HepG2 (cell line): ENCODE measurements at regions not wholly inside any gene's neighbourhood (a gene's known extent, or its start where the extent isn't known, plus 50 kb on each side); places are given as distances from the start of the nearest gene placed in this dataset.

Experiments
- ATAC-seq: fragments of 200-7000 bp; cut with Tn5 transposase; 3 replicates; pipeline ENCODE4 v1.9.1; 2020; ENCODE audit warnings: mild to moderate bottlenecking, moderate library complexity
- BruUV-seq: library from RNA; stranded (reverse); fragments of 400-500 nt; replicated peaks from 2 replicates; lab custom pipeline; 2021; lab: Mats Ljungman, UMichigan
- CTCF ChIA-PET: fragments of 300-600 bp; formaldehyde crosslinking; extraction: SDS; loops from one replicate; lab custom pipeline; 2021; ENCODE audit warnings: low total read pairs, inconsistent platforms, low intra/inter-chr PET ratio; lab: Yijun Ruan, JAX
- POLR2A ChIA-PET: fragments of 350-600 bp; sonication (Branson Sonifier 250); formaldehyde crosslinking; loops from one replicate; lab custom pipeline; 2020; ENCODE audit warnings: antibody characterized with exemption, inconsistent platforms; lab: Yijun Ruan, JAX
- DNase-seq: peaks from one replicate; pipeline ENCODE4 v3.0.0-alpha.2; 2015; ENCODE audit warnings: low spot score
- FAIRE-seq: peaks from 3 replicates; lab custom pipeline; 2011; peaks lifted over from hg19 to GRCh38; lab: Jason Lieb, UNC
- H2AFZ ChIP-seq: one replicate; pipeline ENCODE4 v1.6.1; 2011; ENCODE audit warnings: low read length, inconsistent platforms
- H3K27ac ChIP-seq: fragments of 300-600 bp; 3 replicates; pipeline ENCODE4 v1.8.0; 2011; ENCODE audit warnings: mixed run types, mild to moderate bottlenecking, mixed read lengths, low read length, inconsistent platforms; ENCODE audit not compliant: insufficient read depth; ENCODE audit errors: extremely low read length
- H3K27me3 ChIP-seq, 2 experiments: fragments of 200-600 bp in 1 of 2; 2 replicates in 1 of 2; 3 replicates in 1 of 2; pipeline versions ENCODE4 v1.6.0 to v1.8.0; 2011; ENCODE audit warnings: low read length in 2 of 2, mild to moderate bottlenecking in 2 of 2, moderate library complexity in 2 of 2, inconsistent platforms in 1 of 2; ENCODE audit not compliant: insufficient read depth in 2 of 2, control insufficient read depth in 1 of 2
- H3K36me3 ChIP-seq, 2 experiments: fragments of 200-600 bp in 1 of 2; replicated peaks in 1 of 2; 2 replicates in 1 of 2; 3 replicates in 1 of 2; pipeline versions ENCODE4 v1.5.1 to v1.8.0; 2011; ENCODE audit warnings: low read length in 2 of 2, inconsistent platforms in 1 of 2; ENCODE audit not compliant: insufficient read depth in 2 of 2, control insufficient read depth in 1 of 2
- H3K4me1 ChIP-seq: 2 replicates; pipeline ENCODE4 v1.5.1; 2012; ENCODE audit warnings: low read length, inconsistent platforms; ENCODE audit not compliant: insufficient read depth
- H3K4me2 ChIP-seq: 2 replicates; pipeline ENCODE4 v1.6.0; 2011; ENCODE audit warnings: low read depth, low read length, inconsistent platforms
- H3K4me3 ChIP-seq, 3 experiments: fragments of 200-600 bp in 1 of 3; sonication (generic), shearing (Covaris generic) in 1 of 3; replicated peaks in 1 of 3; 2 replicates each; pipeline ENCODE4 v1.5.1; 2011 to 2016; ENCODE audit warnings: low read length in 3 of 3, inconsistent platforms in 2 of 3, low read depth in 2 of 3, mild to moderate bottlenecking in 2 of 3, control low read depth in 1 of 3, mixed read lengths in 1 of 3; ENCODE audit not compliant: insufficient read depth in 1 of 3
- H3K79me2 ChIP-seq: one replicate; pipeline ENCODE4 v1.6.1; 2011; ENCODE audit warnings: low read length, inconsistent platforms; ENCODE audit not compliant: insufficient read depth
- H3K9ac ChIP-seq: 2 replicates; pipeline ENCODE4 v1.6.0; 2011; ENCODE audit warnings: mild to moderate bottlenecking, low read depth, low read length, inconsistent platforms; ENCODE audit not compliant: insufficient read depth
- H3K9me3 ChIP-seq: 2 replicates; pipeline ENCODE4 v1.5.1; 2012; ENCODE audit warnings: mild to moderate bottlenecking, low read length
- H4K20me1 ChIP-seq: 2 replicates; pipeline ENCODE4 v1.6.0; 2011; ENCODE audit warnings: inconsistent platforms, mild to moderate bottlenecking, low read length, moderate library complexity; ENCODE audit not compliant: insufficient read depth
- BATF2 ChIP-seq: sonication (generic); formaldehyde crosslinking; IDR thresholded peaks from 2 replicates; pipeline ENCODE4 v1.8.0; 2022; ENCODE audit warnings: mild to moderate bottlenecking, missing genetic modification reagents, moderate library complexity
- EP300 ChIP-seq, 3 experiments: sonication (generic) in 1 of 3; formaldehyde crosslinking in 1 of 3; IDR thresholded peaks; 2 replicates each; pipeline versions ENCODE4 v1.5.1 to v1.6.1; 2011 to 2020; ENCODE audit warnings: low read depth in 2 of 3, low read length in 2 of 3, borderline replicate concordance in 1 of 3, improper control_type of control experiment in 1 of 3, mild to moderate bottlenecking in 1 of 3, missing genetic modification reagents in 1 of 3, moderate library complexity in 1 of 3
- HBP1 ChIP-seq: IDR thresholded peaks from 2 replicates; pipeline ENCODE4 v1.6.1; 2016; ENCODE audit warnings: low read depth, control low read depth
- SALL2 ChIP-seq: sonication (generic); formaldehyde crosslinking; IDR thresholded peaks from 2 replicates; pipeline ENCODE4 v1.8.1; 2023; ENCODE audit warnings: mild to moderate bottlenecking, missing genetic modification reagents, inconsistent platforms
- SETDB1 ChIP-seq: sonication (generic); formaldehyde crosslinking; IDR thresholded peaks from 2 replicates; pipeline ENCODE4 v1.5.1; 2020; ENCODE audit warnings: missing genetic modification reagents, mild to moderate bottlenecking, borderline replicate concordance
- ZSCAN31 ChIP-seq: sonication (generic); formaldehyde crosslinking; IDR thresholded peaks from 2 replicates; pipeline ENCODE4 v1.5.0; 2020; ENCODE audit warnings: low read depth, mild to moderate bottlenecking, missing genetic modification reagents
- WGBS: methylation state at CpG from one replicate; pipeline ENCODE4 v1.1.6; 2017; ENCODE audit warnings: low lambda C conversion rate; 5-methylcytosine and 5-hydroxymethylcytosine counted together
- in situ Hi-C: cut with HindIII; loops from 2 replicates; pipeline ENCODE4 v1.10.0; 2017; ENCODE audit warnings: low pct_unique_long_range_greater_than_20kb; ENCODE audit not compliant: extremely low pct_ligation_motif_present
- intact Hi-C: fragments of 100-400 bp; cut with micrococcal nuclease; formaldehyde crosslinking; loops from one replicate; pipeline ENCODE4 v1.10.0; 2022; ENCODE audit not compliant: unreplicated experiment
- TF ChIP-seq, protein P1 (sequence below): IDR thresholded peaks from 2 replicates; pipeline ENCODE4 v1.4.0; 2020; ENCODE audit warnings: mild to moderate bottlenecking, missing genetic modification reagents

DNA sequence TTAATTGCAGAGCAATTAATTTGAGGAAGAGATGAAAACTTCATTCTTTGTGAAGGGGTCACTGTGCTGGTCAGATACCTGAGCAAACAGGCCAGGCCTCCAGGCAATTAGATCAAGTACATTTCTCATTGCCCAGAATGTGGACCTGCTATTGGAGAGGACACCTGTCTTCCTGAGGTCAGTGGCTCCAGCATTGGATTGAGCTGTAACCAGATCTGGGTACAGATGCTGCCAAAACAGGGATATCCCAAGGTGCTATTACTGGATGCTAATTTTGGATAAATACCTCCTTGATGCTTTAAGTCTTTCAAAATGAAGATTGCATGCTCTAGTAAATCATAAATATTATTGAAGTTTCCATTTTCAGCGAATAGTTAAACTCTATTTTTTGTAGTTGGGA is 131.5 kb downstream of the FAM161A start:
- intact Hi-C loops (no loop called here), in situ Hi-C loops (no loop called here)
- Histone ChIP-seq H3K27ac (no peak overlapping the region), H3K27me3 (0 out of 5 replicates have a peak, but pooled peaks cover 0 to 7% of the 10 kb centered on the region in 2 experiments), H3K79me2 (no peaks in the 10 kb centered on the region), H3K4me1 (no peaks in the 10 kb centered on the region), H3K36me3 (no peaks in the 10 kb centered on the region), H4K20me1 (no peaks in the 10 kb centered on the region), H3K4me2 (no peak overlapping the region), H3K9ac (no peak overlapping the region), H3K4me3 (no peak overlapping the region), H2AFZ (no peak overlapping the region), H3K9me3 (no peaks in the 10 kb centered on the region)
- WGBS, result 57% methylated on average over 1 of the region's 1 CpG
- ChIA-PET CTCF (no interaction called here), POLR2A (no interaction called here)
- DNase-seq, result no peak
- no peak for ATAC-seq
- no peak for FAIRE-seq
- TF ChIP-seq, protein P1, sequence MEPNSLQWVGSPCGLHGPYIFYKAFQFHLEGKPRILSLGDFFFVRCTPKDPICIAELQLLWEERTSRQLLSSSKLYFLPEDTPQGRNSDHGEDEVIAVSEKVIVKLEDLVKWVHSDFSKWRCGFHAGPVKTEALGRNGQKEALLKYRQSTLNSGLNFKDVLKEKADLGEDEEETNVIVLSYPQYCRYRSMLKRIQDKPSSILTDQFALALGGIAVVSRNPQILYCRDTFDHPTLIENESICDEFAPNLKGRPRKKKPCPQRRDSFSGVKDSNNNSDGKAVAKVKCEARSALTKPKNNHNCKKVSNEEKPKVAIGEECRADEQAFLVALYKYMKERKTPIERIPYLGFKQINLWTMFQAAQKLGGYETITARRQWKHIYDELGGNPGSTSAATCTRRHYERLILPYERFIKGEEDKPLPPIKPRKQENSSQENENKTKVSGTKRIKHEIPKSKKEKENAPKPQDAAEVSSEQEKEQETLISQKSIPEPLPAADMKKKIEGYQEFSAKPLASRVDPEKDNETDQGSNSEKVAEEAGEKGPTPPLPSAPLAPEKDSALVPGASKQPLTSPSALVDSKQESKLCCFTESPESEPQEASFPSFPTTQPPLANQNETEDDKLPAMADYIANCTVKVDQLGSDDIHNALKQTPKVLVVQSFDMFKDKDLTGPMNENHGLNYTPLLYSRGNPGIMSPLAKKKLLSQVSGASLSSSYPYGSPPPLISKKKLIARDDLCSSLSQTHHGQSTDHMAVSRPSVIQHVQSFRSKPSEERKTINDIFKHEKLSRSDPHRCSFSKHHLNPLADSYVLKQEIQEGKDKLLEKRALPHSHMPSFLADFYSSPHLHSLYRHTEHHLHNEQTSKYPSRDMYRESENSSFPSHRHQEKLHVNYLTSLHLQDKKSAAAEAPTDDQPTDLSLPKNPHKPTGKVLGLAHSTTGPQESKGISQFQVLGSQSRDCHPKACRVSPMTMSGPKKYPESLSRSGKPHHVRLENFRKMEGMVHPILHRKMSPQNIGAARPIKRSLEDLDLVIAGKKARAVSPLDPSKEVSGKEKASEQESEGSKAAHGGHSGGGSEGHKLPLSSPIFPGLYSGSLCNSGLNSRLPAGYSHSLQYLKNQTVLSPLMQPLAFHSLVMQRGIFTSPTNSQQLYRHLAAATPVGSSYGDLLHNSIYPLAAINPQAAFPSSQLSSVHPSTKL (CRISPR knock-in tag), result no peak
- no TSS peak for BruUV-seq

- no peak overlapping the region for H3K4me3 ChIP-seq
- FAIRE-seq (no peak), DNase-seq (no peak), ATAC-seq (no peak)
- CTCF ChIA-PET, result no interaction called here
- 0 out of 5 replicates have a peak, but pooled peaks cover 0 to 7% of the 10 kb centered on the region in 2 experiments for H3K27me3 ChIP-seq
- 57% methylated on average over 2 of the region's 2 CpGs for WGBS
- H3K4me2 ChIP-seq, result no peak overlapping the region
- no peaks in the 10 kb centered on the region for H4K20me1 ChIP-seq
- no peaks in the 10 kb centered on the region for H3K4me1 ChIP-seq
- H3K9ac ChIP-seq, result no peak overlapping the region
- no TSS peak for BruUV-seq
- intact Hi-C loops (no loop called here), in situ Hi-C loops (no loop called here)
- H3K9me3 ChIP-seq, result no peaks in the 10 kb centered on the region
- no peak overlapping the region for H3K27ac ChIP-seq
- POLR2A ChIA-PET, result no interaction called here
- H2AFZ ChIP-seq, result no peak overlapping the region
- no peaks in the 10 kb centered on the region for H3K79me2 ChIP-seq
- H3K36me3 ChIP-seq, result no peaks in the 10 kb centered on the region
- TF ChIP-seq SALL2 (no peak), ZSCAN31 (CRISPR knock-in tag) (no peak), SETDB1 (CRISPR knock-in tag) (no peak), EP300 (IDR thresholded peaks at IDR 0.05; ENCODE audit: low read depth in 2 of 2, low read length in 2 of 2) (no peak), EP300 (CRISPR knock-in tag; IDR thresholded peaks at IDR 0.05; ENCODE audit: borderline replicate concordance) (no peak), HBP1 (CRISPR knock-in tag) (no peak), BATF2 (no peak)
These were observed 132.5 kb downstream of the FAM161A start for GRCh38 chr2:61721382-61721781.
